Activated T-cell treated with anti-CD3 and anti-CD28 coated beads, Interleukin-2, amount 50 U/mL, for 24 hours (primary cell): ENCODE measurements at regions not wholly inside any gene's neighbourhood (a gene's known extent, or its start where the extent isn't known, plus 50 kb on each side); places are given as distances from the start of the nearest gene placed in this dataset.
A peak's percentile ranks its signal among the peaks of the same experiment; 100 is the strongest.

Experiments used
- DNase-seq: peaks from one replicate; pipeline ENCODE4 v3.0.0-alpha.2; 2020
- H3K27ac Mint-ChIP-seq: 2 replicates; pipeline ENCODE4 v1.8.0; 2020; ENCODE audit warnings: mild to moderate bottlenecking, mixed read lengths
- H3K27me3 Mint-ChIP-seq: 2 replicates; pipeline ENCODE4 v1.8.0; 2020; ENCODE audit warnings: mixed read lengths
- H3K36me3 Mint-ChIP-seq: 2 replicates; pipeline ENCODE4 v1.8.0; 2020; ENCODE audit warnings: low read depth, mixed read lengths
- H3K4me1 Mint-ChIP-seq: 2 replicates; pipeline ENCODE4 v1.8.0; 2020; ENCODE audit warnings: low read depth, mixed read lengths
- H3K4me3 Mint-ChIP-seq: 2 replicates; pipeline ENCODE4 v1.8.0; 2020; ENCODE audit warnings: mild to moderate bottlenecking, moderate library complexity, mixed read lengths
- H3K9me3 Mint-ChIP-seq: 2 replicates; pipeline ENCODE4 v1.8.0; 2020; ENCODE audit warnings: mixed read lengths

GRCh38 chr3:109532257-109533216, 195.2 kb upstream of the DPPA4 start:
- Mint-ChIP-seq H3K27ac (no peak overlapping the region), H3K36me3 (no peaks in the 10 kb centered on the region), H3K4me1 (no peaks in the 10 kb centered on the region), H3K27me3 (peaks cover 5% of the 10 kb centered on the region), H3K4me3 (no peak overlapping the region), H3K9me3 (no peaks in the 10 kb centered on the region)
- DNase-seq = peak; percentile 41

- Mint-ChIP-seq H3K4me3 (no peak overlapping the region), H3K9me3 (no peaks in the 10 kb centered on the region), H3K27ac (no peak overlapping the region), H3K36me3 (no peaks in the 10 kb centered on the region), H3K4me1 (peaks cover 3% of the 10 kb centered on the region), H3K27me3 (no peaks in the 10 kb centered on the region)
- DNase-seq = no peak
Measured at GRCh38 chr3:109545746-109546145, 208.4 kb upstream of the DPPA4 start.

- no peak overlapping the region for H3K27ac Mint-ChIP-seq
- H3K4me3 Mint-ChIP-seq = no peak overlapping the region
- no peak for DNase-seq
- H3K36me3 Mint-ChIP-seq = no peaks in the 10 kb centered on the region
- H3K27me3 Mint-ChIP-seq = peaks cover 2% of the 10 kb centered on the region
- peaks cover 7% of the 10 kb centered on the region for H3K4me1 Mint-ChIP-seq
- H3K9me3 Mint-ChIP-seq = no peaks in the 10 kb centered on the region
Measured at GRCh38 chr3:109548192-109548938, 211.0 kb upstream of the DPPA4 start.

- H3K27me3 Mint-ChIP-seq = peaks cover 2% of the 10 kb centered on the region
- no peaks in the 10 kb centered on the region for H3K36me3 Mint-ChIP-seq
- H3K9me3 Mint-ChIP-seq = peaks cover 12% of the 10 kb centered on the region
- no peak overlapping the region for H3K4me3 Mint-ChIP-seq
- H3K4me1 Mint-ChIP-seq = peaks cover 9% of the 10 kb centered on the region
- H3K27ac Mint-ChIP-seq = no peak overlapping the region
- DNase-seq = no peak
Measured at GRCh38 chr3:109553591-109554371, 216.4 kb upstream of the DPPA4 start.

- no peaks in the 10 kb centered on the region for H3K27me3 Mint-ChIP-seq
- H3K36me3 Mint-ChIP-seq = no peaks in the 10 kb centered on the region
- H3K4me3 Mint-ChIP-seq = no peak overlapping the region
- peaks cover 19% of the 10 kb centered on the region for H3K9me3 Mint-ChIP-seq
- DNase-seq = no peak
- no peak overlapping the region for H3K27ac Mint-ChIP-seq
- H3K4me1 Mint-ChIP-seq = peaks cover 11% of the 10 kb centered on the region
Measured at GRCh38 chr3:109559389-109559788, 222.0 kb upstream of the DPPA4 start.

- H3K4me1 Mint-ChIP-seq = peaks cover 11% of the 10 kb centered on the region
- H3K4me3 Mint-ChIP-seq = no peak overlapping the region
- no peaks in the 10 kb centered on the region for H3K27me3 Mint-ChIP-seq
- H3K9me3 Mint-ChIP-seq = peaks cover 11% of the 10 kb centered on the region
- no peaks in the 10 kb centered on the region for H3K36me3 Mint-ChIP-seq
- peak; percentile 37 for DNase-seq
- H3K27ac Mint-ChIP-seq = no peak overlapping the region
Measured at GRCh38 chr3:109563149-109563548, 225.8 kb upstream of the DPPA4 start.

- H3K27me3 Mint-ChIP-seq = no peaks in the 10 kb centered on the region
- H3K9me3 Mint-ChIP-seq = no peaks in the 10 kb centered on the region
- H3K36me3 Mint-ChIP-seq = no peaks in the 10 kb centered on the region
- no peaks in the 10 kb centered on the region for H3K4me1 Mint-ChIP-seq
- DNase-seq = no peak
- no peak overlapping the region for H3K4me3 Mint-ChIP-seq
- H3K27ac Mint-ChIP-seq = no peak overlapping the region
Measured at GRCh38 chr3:109569135-109569846, 231.9 kb upstream of the DPPA4 start.

GRCh38 chr3:109570408-109570807, 233.1 kb upstream of the DPPA4 start:
- Mint-ChIP-seq H3K4me3 (no peak overlapping the region), H3K4me1 (no peaks in the 10 kb centered on the region), H3K27me3 (no peaks in the 10 kb centered on the region), H3K9me3 (no peaks in the 10 kb centered on the region), H3K27ac (no peak overlapping the region), H3K36me3 (no peaks in the 10 kb centered on the region)
- DNase-seq = no peak

GRCh38 chr3:109572301-109572700, 235.0 kb upstream of the DPPA4 start:
- Mint-ChIP-seq H3K9me3 (no peaks in the 10 kb centered on the region), H3K36me3 (no peaks in the 10 kb centered on the region), H3K27ac (no peak overlapping the region), H3K4me1 (no peaks in the 10 kb centered on the region), H3K27me3 (no peaks in the 10 kb centered on the region), H3K4me3 (no peak overlapping the region)
- no peak for DNase-seq

GRCh38 chr3:109596991-109597390, 259.6 kb upstream of the DPPA4 start:
- H3K36me3 Mint-ChIP-seq = no peaks in the 10 kb centered on the region
- no peak overlapping the region for H3K27ac Mint-ChIP-seq
- H3K4me1 Mint-ChIP-seq = no peaks in the 10 kb centered on the region
- H3K9me3 Mint-ChIP-seq = peaks cover 5% of the 10 kb centered on the region
- no peak for DNase-seq
- no peak overlapping the region for H3K4me3 Mint-ChIP-seq
- peaks cover 6% of the 10 kb centered on the region for H3K27me3 Mint-ChIP-seq

- Mint-ChIP-seq H3K27me3 (peaks cover 9% of the 10 kb centered on the region), H3K4me1 (no peaks in the 10 kb centered on the region), H3K4me3 (no peak overlapping the region), H3K36me3 (no peaks in the 10 kb centered on the region), H3K9me3 (peaks cover 5% of the 10 kb centered on the region), H3K27ac (no peak overlapping the region)
- no peak for DNase-seq
Measured at GRCh38 chr3:109597444-109597843, 260.1 kb upstream of the DPPA4 start.

- Mint-ChIP-seq H3K27me3 (peaks cover 13% of the 10 kb centered on the region), H3K36me3 (no peaks in the 10 kb centered on the region), H3K4me1 (no peaks in the 10 kb centered on the region), H3K4me3 (no peak overlapping the region), H3K27ac (no peak overlapping the region), H3K9me3 (no peaks in the 10 kb centered on the region)
- DNase-seq = no peak
Measured at GRCh38 chr3:109607897-109608296, 270.6 kb upstream of the DPPA4 start.

- no peaks in the 10 kb centered on the region for H3K4me1 Mint-ChIP-seq
- no peaks in the 10 kb centered on the region for H3K9me3 Mint-ChIP-seq
- H3K27me3 Mint-ChIP-seq = peaks cover 7% of the 10 kb centered on the region
- H3K27ac Mint-ChIP-seq = no peak overlapping the region
- H3K36me3 Mint-ChIP-seq = no peaks in the 10 kb centered on the region
- no peak overlapping the region for H3K4me3 Mint-ChIP-seq
- DNase-seq = no peak
Measured at GRCh38 chr3:109608574-109608973, 271.2 kb upstream of the DPPA4 start.

GRCh38 chr3:109618766-109619378, 281.5 kb upstream of the DPPA4 start:
- no peaks in the 10 kb centered on the region for H3K4me1 Mint-ChIP-seq
- no peaks in the 10 kb centered on the region for H3K27me3 Mint-ChIP-seq
- H3K9me3 Mint-ChIP-seq = no peaks in the 10 kb centered on the region
- no peaks in the 10 kb centered on the region for H3K36me3 Mint-ChIP-seq
- no peak overlapping the region for H3K4me3 Mint-ChIP-seq
- no peak for DNase-seq
- no peak overlapping the region for H3K27ac Mint-ChIP-seq
